ENCODE measurements at regions not wholly inside any gene's neighbourhood (a gene's known extent, or its start where the extent isn't known, plus 50 kb on each side); places are given as distances from the start of the nearest gene placed in this dataset.

- Histone ChIP-seq H3K27ac (ENCODE audit: low read depth, low read length) (no peak overlapping the region), H3K9ac (ENCODE audit: low read depth, low read length) (no peak overlapping the region), H3K27me3 (ENCODE audit: insufficient read depth, low read length) (no peaks in the 10 kb centered on the region), H3K9me3 (ENCODE audit: insufficient read depth, low read depth, low read length) (no peaks in the 10 kb centered on the region), H3K4me1 (ENCODE audit: insufficient read depth, low read length) (0 out of 2 replicates have a peak, but pooled peaks cover 4% of the 10 kb centered on the region), H3K4me3 (ENCODE audit: low read length) (no peak overlapping the region), H3K36me3 (ENCODE audit: insufficient read depth, low read length) (no peaks in the 10 kb centered on the region)
- WGBS, result 94% methylated on average over 2 of the region's 3 CpGs
Observed at GRCh38 chr1:218810306-218810705, 363.4 kb upstream of the LYPLAL1 start.

- Histone ChIP-seq H3K36me3 (ENCODE audit: insufficient read depth, low read length) (no peaks in the 10 kb centered on the region), H3K4me3 (ENCODE audit: low read length) (no peak overlapping the region), H3K4me1 (ENCODE audit: insufficient read depth, low read length) (0 out of 2 replicates have a peak, but pooled peaks cover 4% of the 10 kb centered on the region), H3K9ac (ENCODE audit: low read depth, low read length) (no peak overlapping the region), H3K27ac (ENCODE audit: low read depth, low read length) (no peak overlapping the region), H3K27me3 (ENCODE audit: insufficient read depth, low read length) (no peaks in the 10 kb centered on the region), H3K9me3 (ENCODE audit: insufficient read depth, low read depth, low read length) (no peaks in the 10 kb centered on the region)
- WGBS, result no CpG with 5 or more reads among the region's 1 CpG
Observed at GRCh38 chr1:218811497-218811896, 362.2 kb upstream of the LYPLAL1 start.

GRCh38 chr1:218812360-218812759 is 361.3 kb upstream of the LYPLAL1 start:
- Histone ChIP-seq H3K9me3 (ENCODE audit: insufficient read depth, low read depth, low read length) (no peaks in the 10 kb centered on the region), H3K4me3 (ENCODE audit: low read length) (no peak overlapping the region), H3K9ac (ENCODE audit: low read depth, low read length) (no peak overlapping the region), H3K27me3 (ENCODE audit: insufficient read depth, low read length) (no peaks in the 10 kb centered on the region), H3K4me1 (ENCODE audit: insufficient read depth, low read length) (0 out of 2 replicates have a peak, but pooled peaks cover 4% of the 10 kb centered on the region), H3K27ac (ENCODE audit: low read depth, low read length) (no peak overlapping the region), H3K36me3 (ENCODE audit: insufficient read depth, low read length) (no peaks in the 10 kb centered on the region)
- 94% methylated on average over 5 of the region's 6 CpGs for WGBS

- Histone ChIP-seq H3K9ac (ENCODE audit: low read depth, low read length) (no peak overlapping the region), H3K27ac (ENCODE audit: low read depth, low read length) (no peak overlapping the region), H3K27me3 (ENCODE audit: insufficient read depth, low read length) (no peaks in the 10 kb centered on the region), H3K9me3 (ENCODE audit: insufficient read depth, low read depth, low read length) (no peaks in the 10 kb centered on the region), H3K36me3 (ENCODE audit: insufficient read depth, low read length) (no peaks in the 10 kb centered on the region), H3K4me3 (ENCODE audit: low read length) (no peak overlapping the region), H3K4me1 (ENCODE audit: insufficient read depth, low read length) (0 out of 2 replicates have a peak, but pooled peaks cover 4% of the 10 kb centered on the region)
- WGBS, result 100% methylated on average over 1 of the region's 1 CpG
Observed at GRCh38 chr1:218813237-218813636, 360.4 kb upstream of the LYPLAL1 start.

- WGBS, result 91% methylated on average over 2 of the region's 2 CpGs
- Histone ChIP-seq H3K4me3 (ENCODE audit: low read length) (no peak overlapping the region), H3K27me3 (ENCODE audit: insufficient read depth, low read length) (no peaks in the 10 kb centered on the region), H3K36me3 (ENCODE audit: insufficient read depth, low read length) (no peaks in the 10 kb centered on the region), H3K4me1 (ENCODE audit: insufficient read depth, low read length) (0 out of 2 replicates have a peak, but pooled peaks cover 4% of the 10 kb centered on the region), H3K9me3 (ENCODE audit: insufficient read depth, low read depth, low read length) (no peaks in the 10 kb centered on the region), H3K27ac (ENCODE audit: low read depth, low read length) (no peak overlapping the region), H3K9ac (ENCODE audit: low read depth, low read length) (no peak overlapping the region)
Observed at GRCh38 chr1:218815076-218815475, 358.6 kb upstream of the LYPLAL1 start.

- H3K9ac ChIP-seq (ENCODE audit: low read depth, low read length), result no peak overlapping the region
- no peak overlapping the region for H3K27ac ChIP-seq (ENCODE audit: low read depth, low read length)
- H3K4me1 ChIP-seq (ENCODE audit: insufficient read depth, low read length), result 0 out of 2 replicates have a peak, but pooled peaks cover 2% of the 10 kb centered on the region
- no peak overlapping the region for H3K4me3 ChIP-seq (ENCODE audit: low read length)
- 83% methylated on average over 4 of the region's 4 CpGs for WGBS
- H3K9me3 ChIP-seq (ENCODE audit: insufficient read depth, low read depth, low read length), result no peaks in the 10 kb centered on the region
- no peaks in the 10 kb centered on the region for H3K36me3 ChIP-seq (ENCODE audit: insufficient read depth, low read length)
- H3K27me3 ChIP-seq (ENCODE audit: insufficient read depth, low read length), result no peaks in the 10 kb centered on the region
Observed at GRCh38 chr1:218817071-218817470, 356.6 kb upstream of the LYPLAL1 start.

- no peak overlapping the region for H3K4me3 ChIP-seq (ENCODE audit: low read length)
- no peaks in the 10 kb centered on the region for H3K27me3 ChIP-seq (ENCODE audit: insufficient read depth, low read length)
- H3K9ac ChIP-seq (ENCODE audit: low read depth, low read length), result no peak overlapping the region
- no peaks in the 10 kb centered on the region for H3K9me3 ChIP-seq (ENCODE audit: insufficient read depth, low read depth, low read length)
- H3K27ac ChIP-seq (ENCODE audit: low read depth, low read length), result no peak overlapping the region
- H3K4me1 ChIP-seq (ENCODE audit: insufficient read depth, low read length), result no peaks in the 10 kb centered on the region
- 96% methylated on average over 6 of the region's 8 CpGs for WGBS
- H3K36me3 ChIP-seq (ENCODE audit: insufficient read depth, low read length), result no peaks in the 10 kb centered on the region
Observed at GRCh38 chr1:218817691-218818465, 355.8 kb upstream of the LYPLAL1 start.

GRCh38 chr1:218823291-218823900 is 350.3 kb upstream of the LYPLAL1 start:
- Histone ChIP-seq H3K9me3 (ENCODE audit: insufficient read depth, low read depth, low read length) (no peaks in the 10 kb centered on the region), H3K36me3 (ENCODE audit: insufficient read depth, low read length) (no peaks in the 10 kb centered on the region), H3K4me1 (ENCODE audit: insufficient read depth, low read length) (no peaks in the 10 kb centered on the region), H3K9ac (ENCODE audit: low read depth, low read length) (no peak overlapping the region), H3K27ac (ENCODE audit: low read depth, low read length) (no peak overlapping the region), H3K27me3 (ENCODE audit: insufficient read depth, low read length) (no peaks in the 10 kb centered on the region), H3K4me3 (ENCODE audit: low read length) (no peak overlapping the region)
- WGBS, result 87% methylated on average over 4 of the region's 4 CpGs

- peaks cover 8% of the 10 kb centered on the region; the same call in 1 of the 2 replicates for H3K9me3 ChIP-seq (ENCODE audit: insufficient read depth, low read depth, low read length)
- no peaks in the 10 kb centered on the region for H3K27me3 ChIP-seq (ENCODE audit: insufficient read depth, low read length)
- H3K27ac ChIP-seq (ENCODE audit: low read depth, low read length), result no peak overlapping the region
- no peak overlapping the region for H3K4me3 ChIP-seq (ENCODE audit: low read length)
- no peaks in the 10 kb centered on the region for H3K36me3 ChIP-seq (ENCODE audit: insufficient read depth, low read length)
- H3K4me1 ChIP-seq (ENCODE audit: insufficient read depth, low read length), result no peaks in the 10 kb centered on the region
- no peak overlapping the region for H3K9ac ChIP-seq (ENCODE audit: low read depth, low read length)
Observed at GRCh38 chr1:218827486-218827885, 346.2 kb upstream of the LYPLAL1 start.

GRCh38 chr1:218828125-218828650 is 345.5 kb upstream of the LYPLAL1 start:
- Histone ChIP-seq H3K36me3 (ENCODE audit: insufficient read depth, low read length) (no peaks in the 10 kb centered on the region), H3K4me1 (ENCODE audit: insufficient read depth, low read length) (no peaks in the 10 kb centered on the region), H3K4me3 (ENCODE audit: low read length) (no peak overlapping the region), H3K27ac (ENCODE audit: low read depth, low read length) (no peak overlapping the region), H3K9ac (ENCODE audit: low read depth, low read length) (no peak overlapping the region), H3K27me3 (ENCODE audit: insufficient read depth, low read length) (no peaks in the 10 kb centered on the region), H3K9me3 (ENCODE audit: insufficient read depth, low read depth, low read length) (peaks cover 8% of the 10 kb centered on the region; the same call in 1 of the 2 replicates)
- 88% methylated on average over 3 of the region's 3 CpGs for WGBS

GRCh38 chr1:218829097-218829496 is 344.6 kb upstream of the LYPLAL1 start:
- H3K4me1 ChIP-seq (ENCODE audit: insufficient read depth, low read length), result no peaks in the 10 kb centered on the region
- no peaks in the 10 kb centered on the region for H3K27me3 ChIP-seq (ENCODE audit: insufficient read depth, low read length)
- no peak overlapping the region for H3K4me3 ChIP-seq (ENCODE audit: low read length)
- no peak overlapping the region for H3K27ac ChIP-seq (ENCODE audit: low read depth, low read length)
- no peak overlapping the region for H3K9ac ChIP-seq (ENCODE audit: low read depth, low read length)
- WGBS, result 91% methylated on average over 3 of the region's 3 CpGs
- H3K9me3 ChIP-seq (ENCODE audit: insufficient read depth, low read depth, low read length), result peaks cover 8% of the 10 kb centered on the region; the same call in 1 of the 2 replicates
- no peaks in the 10 kb centered on the region for H3K36me3 ChIP-seq (ENCODE audit: insufficient read depth, low read length)

Measured in HUES64 (cell line).